ENCODE measurements at regions not wholly inside any gene's neighbourhood (a gene's known extent, or its start where the extent isn't known, plus 50 kb on each side); places are given as distances from the start of the nearest gene placed in this dataset.

GRCh38 chr12:123038486-123038885, 58.0 kb downstream of the ARL6IP4 start:
- no peak for DNase-seq

DNA sequence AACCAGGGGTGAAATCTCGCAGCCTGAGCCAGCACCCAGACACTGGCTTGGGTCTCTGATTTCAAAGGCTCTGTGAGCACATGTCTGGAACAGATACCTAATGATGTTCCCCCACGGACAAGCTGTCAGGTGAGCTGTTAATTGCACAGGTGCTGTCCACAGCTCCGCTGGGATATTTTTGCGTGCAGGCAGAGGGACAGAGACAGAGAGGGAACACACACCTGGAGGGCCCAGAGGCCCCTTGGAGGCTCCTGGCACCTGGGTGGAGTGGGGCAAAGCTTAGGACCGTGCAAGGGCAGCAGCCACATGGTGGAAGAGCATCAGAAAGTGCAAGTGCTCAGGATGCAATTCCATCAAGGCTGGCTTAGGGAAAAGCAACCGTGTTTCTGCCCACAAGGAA, 57.3 kb downstream of the ARL6IP4 start:
- no peak for DNase-seq

DNA sequence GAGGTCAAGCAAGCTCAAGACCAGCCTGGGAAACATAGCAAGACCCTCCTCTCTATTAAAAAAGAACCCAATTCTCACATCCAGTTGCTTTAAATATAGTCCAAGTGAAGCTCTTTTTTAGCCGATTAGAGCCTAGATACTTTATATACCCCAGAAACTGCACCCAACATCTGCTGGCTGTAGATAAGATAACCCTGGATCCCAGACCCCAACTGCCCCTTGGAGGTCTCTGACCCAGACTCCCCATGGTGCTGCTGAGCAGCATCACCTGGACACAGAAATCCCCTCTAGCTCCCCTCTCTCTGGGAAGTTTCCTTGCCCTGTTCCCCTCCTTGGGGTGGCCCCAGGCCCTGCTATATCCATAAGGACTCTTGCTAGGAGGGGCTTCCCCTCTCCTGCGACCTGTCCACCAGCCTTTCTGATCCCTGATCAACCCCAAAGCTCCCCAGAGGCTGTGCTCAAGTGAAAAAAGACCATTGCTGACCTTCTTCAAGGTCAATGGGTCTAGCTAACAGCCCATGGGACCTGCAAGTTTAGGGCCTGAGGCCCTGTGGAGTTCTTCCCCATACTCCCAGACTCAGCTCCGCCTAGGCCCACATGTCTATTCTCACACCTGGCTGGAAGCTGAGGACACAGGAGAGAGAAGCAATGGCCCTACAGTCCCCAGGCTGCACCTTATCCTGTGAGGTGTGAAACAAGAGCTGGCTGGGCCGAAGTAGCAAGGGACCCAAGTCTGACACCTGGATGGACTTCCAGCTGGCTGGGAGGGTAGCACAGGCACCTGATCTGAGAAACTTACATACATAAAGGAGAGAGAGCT, 56.2 kb downstream of the ARL6IP4 start:
- DNase-seq, result no peak

- no peak for DNase-seq
Measured at GRCh38 chr12:123035841-123036240, 55.4 kb downstream of the ARL6IP4 start.

DNA sequence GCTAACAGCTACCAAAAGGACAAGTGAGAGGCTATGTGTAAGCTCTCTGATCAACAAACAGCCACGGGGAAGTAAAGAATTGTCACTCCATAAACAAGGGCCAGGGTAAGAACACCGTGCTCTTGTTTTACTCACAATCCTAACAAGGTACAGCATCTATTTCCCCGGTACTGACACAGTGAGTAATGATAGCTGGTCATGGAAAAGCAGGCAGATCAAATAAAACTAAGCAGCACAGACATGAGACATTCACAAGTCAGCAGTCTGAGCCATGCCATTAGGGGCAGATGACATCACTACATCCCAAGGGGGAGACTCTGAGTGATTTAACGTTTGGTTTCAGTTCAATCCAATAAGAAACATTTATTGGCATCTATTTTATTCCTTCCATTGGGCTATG, 54.4 kb downstream of the ARL6IP4 start:
- peak; percentile 9 for DNase-seq

DNA sequence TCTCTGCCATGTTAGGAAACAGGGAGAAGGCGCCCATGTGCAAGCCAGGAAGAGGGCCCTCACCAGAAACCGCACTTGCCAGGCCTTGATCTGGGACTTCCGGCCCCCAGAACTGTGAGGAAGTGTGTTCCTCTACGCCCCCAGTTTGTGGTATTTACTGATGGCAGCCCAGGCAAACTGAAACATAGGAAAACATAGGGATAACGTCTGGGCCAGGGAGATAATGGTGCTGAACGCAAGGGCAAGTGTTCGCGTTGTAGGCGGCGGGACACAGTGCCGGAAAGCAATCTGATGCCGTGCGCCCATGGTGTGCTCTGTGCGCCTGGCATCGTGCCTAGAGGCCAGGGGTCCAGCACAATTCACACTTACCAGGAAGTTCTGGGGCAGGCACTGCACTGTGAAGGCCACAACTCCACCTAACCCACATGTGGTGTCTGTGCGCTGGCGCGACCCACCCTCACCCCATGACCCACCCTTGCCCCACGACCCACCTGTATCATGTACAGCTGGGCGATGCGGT, 53.6 kb downstream of the ARL6IP4 start:
- no peak for DNase-seq

- no peak for DNase-seq
Measured at GRCh38 chr12:123033392-123034021, 53.0 kb downstream of the ARL6IP4 start.

DNA sequence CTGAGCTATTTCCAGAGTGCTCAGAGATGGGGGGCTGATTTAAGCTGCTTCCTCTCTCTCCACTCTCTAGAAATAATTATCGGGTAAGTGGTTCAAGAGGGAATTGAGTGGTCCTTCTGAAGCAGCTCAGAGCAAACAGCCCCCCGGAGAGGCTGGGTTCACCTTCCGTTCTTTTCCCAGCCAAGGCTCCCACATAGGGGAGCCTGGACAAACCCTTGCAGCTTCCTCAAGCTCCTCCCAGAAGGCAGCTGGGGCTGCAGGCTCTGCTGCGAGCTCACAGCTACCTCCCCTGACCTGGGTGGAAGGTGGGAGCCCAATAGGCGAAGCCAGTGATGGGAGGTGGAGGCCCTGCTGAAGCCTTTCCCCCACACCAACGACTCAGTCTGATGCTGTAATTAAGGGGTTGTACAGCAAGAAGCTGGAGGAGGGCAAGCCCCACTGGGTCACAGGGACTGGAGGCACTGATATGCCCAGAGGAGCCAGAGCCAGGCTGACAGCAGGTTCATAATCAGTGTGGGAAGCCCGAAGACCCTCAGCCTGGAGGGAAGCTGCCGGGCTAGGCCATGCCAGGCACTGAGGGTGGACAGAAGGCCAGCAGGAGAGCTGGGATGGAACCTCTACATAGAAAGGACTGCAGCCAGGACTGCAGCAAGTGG, 52.4 kb downstream of the ARL6IP4 start:
- no peak for DNase-seq
